HEK293 (cell line): ENCODE measurements at regions not wholly inside any gene's neighbourhood (a gene's known extent, or its start where the extent isn't known, plus 50 kb on each side); places are given as distances from the start of the nearest gene placed in this dataset.

Experiments
- ZBTB48 ChIP-seq: fragments of 450-650 bp; formaldehyde crosslinking; IDR thresholded peaks from 2 replicates; pipeline ENCODE4 v1.5.1; 2016; ENCODE audit warnings: missing biosample characterization, missing genetic modification characterization
- TF ChIP-seq, protein P1 (sequence below): fragments of 450-650 bp; formaldehyde crosslinking; IDR thresholded peaks from 2 replicates; pipeline ENCODE4 v1.5.1; 2016; ENCODE audit warnings: missing biosample characterization, missing genetic modification characterization
- TF ChIP-seq, protein P2 (sequence below): fragments of 450-650 bp; formaldehyde crosslinking; IDR thresholded peaks from 2 replicates; pipeline ENCODE4 v1.5.1; 2016; ENCODE audit warnings: missing biosample characterization, missing genetic modification characterization

DNA sequence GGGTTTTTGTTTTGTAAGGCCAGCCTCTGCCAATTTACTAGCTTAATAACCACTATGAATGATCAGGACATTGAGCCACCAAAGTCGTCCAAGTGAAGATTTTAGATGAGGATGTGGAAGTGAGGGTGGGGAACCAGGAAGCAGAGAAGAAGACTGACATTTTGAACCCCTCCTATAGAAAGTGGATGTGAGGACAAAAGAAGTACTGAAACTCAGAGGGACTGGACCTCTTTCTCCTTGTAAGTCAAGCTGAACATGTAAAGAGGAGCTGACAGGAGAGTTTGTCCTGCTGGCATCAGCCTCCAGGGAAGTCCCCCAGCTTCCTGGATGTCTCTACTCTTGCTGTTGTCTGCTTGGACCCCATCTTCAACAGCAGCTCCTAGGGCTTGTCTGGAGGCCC lies 338.2 kb upstream of the NCAM1 start:
- TF ChIP-seq, protein P1, sequence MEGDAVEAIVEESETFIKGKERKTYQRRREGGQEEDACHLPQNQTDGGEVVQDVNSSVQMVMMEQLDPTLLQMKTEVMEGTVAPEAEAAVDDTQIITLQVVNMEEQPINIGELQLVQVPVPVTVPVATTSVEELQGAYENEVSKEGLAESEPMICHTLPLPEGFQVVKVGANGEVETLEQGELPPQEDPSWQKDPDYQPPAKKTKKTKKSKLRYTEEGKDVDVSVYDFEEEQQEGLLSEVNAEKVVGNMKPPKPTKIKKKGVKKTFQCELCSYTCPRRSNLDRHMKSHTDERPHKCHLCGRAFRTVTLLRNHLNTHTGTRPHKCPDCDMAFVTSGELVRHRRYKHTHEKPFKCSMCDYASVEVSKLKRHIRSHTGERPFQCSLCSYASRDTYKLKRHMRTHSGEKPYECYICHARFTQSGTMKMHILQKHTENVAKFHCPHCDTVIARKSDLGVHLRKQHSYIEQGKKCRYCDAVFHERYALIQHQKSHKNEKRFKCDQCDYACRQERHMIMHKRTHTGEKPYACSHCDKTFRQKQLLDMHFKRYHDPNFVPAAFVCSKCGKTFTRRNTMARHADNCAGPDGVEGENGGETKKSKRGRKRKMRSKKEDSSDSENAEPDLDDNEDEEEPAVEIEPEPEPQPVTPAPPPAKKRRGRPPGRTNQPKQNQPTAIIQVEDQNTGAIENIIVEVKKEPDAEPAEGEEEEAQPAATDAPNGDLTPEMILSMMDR, result no peak
- TF ChIP-seq ZBTB48 (tag by site-specific recombination), result no peak
- TF ChIP-seq, protein P2, sequence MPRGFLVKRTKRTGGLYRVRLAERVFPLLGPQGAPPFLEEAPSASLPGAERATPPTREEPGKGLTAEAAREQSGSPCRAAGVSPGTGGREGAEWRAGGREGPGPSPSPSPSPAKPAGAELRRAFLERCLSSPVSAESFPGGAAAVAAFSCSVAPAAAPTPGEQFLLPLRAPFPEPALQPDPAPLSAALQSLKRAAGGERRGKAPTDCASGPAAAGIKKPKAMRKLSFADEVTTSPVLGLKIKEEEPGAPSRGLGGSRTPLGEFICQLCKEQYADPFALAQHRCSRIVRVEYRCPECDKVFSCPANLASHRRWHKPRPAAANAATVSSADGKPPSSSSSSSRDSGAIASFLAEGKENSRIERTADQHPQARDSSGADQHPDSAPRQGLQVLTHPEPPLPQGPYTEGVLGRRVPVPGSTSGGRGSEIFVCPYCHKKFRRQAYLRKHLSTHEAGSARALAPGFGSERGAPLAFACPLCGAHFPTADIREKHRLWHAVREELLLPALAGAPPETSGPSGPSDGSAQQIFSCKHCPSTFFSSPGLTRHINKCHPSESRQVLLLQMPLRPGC (tag by site-specific recombination), result no peak
